ENCODE measurements at regions not wholly inside any gene's neighbourhood (a gene's known extent, or its start where the extent isn't known, plus 50 kb on each side); places are given as distances from the start of the nearest gene placed in this dataset.
"Not testable (repeated sequence)": the region's sequence is repeated elsewhere in the genome, so short reads cannot be mapped to it uniquely, and the experiment has no call there.

GRCh38 chr9:63347347-63347746 lies 1937.7 kb downstream of the FOXD4L5 start:
- H3K27ac ChIP-seq (ENCODE audit: extremely low read length, insufficient read depth, low read length); DNase-seq (ENCODE audit: low spot score); CTCF ChIA-PET (ENCODE audit: low intra/inter-chr PET ratio, low total read pairs); H3K27me3 ChIP-seq (ENCODE audit: control insufficient read depth in 1 of 2, insufficient read depth in 2 of 2, low read length in 2 of 2); H4K20me1 ChIP-seq (ENCODE audit: insufficient read depth, low read length); H3K4me3 ChIP-seq (replicated peaks in 1 of 3; ENCODE audit: insufficient read depth in 1 of 3, low read depth in 2 of 3, low read length in 3 of 3); H3K36me3 ChIP-seq (replicated peaks in 1 of 2; ENCODE audit: control insufficient read depth in 1 of 2, insufficient read depth in 2 of 2, low read length in 2 of 2); H2AFZ ChIP-seq (ENCODE audit: low read length); FAIRE-seq; intact Hi-C loops (cut with micrococcal nuclease; ENCODE audit: unreplicated experiment); H3K9ac ChIP-seq (ENCODE audit: insufficient read depth, low read depth, low read length); POLR2A ChIA-PET; H3K79me2 ChIP-seq (ENCODE audit: insufficient read depth, low read length); H3K9me3 ChIP-seq (ENCODE audit: low read length); ATAC-seq; in situ Hi-C loops (cut with HindIII; ENCODE audit: extremely low pct_ligation_motif_present, low pct_unique_long_range_greater_than_20kb); BruUV-seq (replicated peaks); H3K4me2 ChIP-seq (ENCODE audit: low read depth, low read length): not testable (repeated sequence)
- H3K4me1 ChIP-seq (ENCODE audit: insufficient read depth, low read length), result peaks cover 15% of the 10 kb centered on the region
- WGBS (ENCODE audit: low lambda C conversion rate), result 100% methylated on average over 2 of the region's 3 CpGs

DNA sequence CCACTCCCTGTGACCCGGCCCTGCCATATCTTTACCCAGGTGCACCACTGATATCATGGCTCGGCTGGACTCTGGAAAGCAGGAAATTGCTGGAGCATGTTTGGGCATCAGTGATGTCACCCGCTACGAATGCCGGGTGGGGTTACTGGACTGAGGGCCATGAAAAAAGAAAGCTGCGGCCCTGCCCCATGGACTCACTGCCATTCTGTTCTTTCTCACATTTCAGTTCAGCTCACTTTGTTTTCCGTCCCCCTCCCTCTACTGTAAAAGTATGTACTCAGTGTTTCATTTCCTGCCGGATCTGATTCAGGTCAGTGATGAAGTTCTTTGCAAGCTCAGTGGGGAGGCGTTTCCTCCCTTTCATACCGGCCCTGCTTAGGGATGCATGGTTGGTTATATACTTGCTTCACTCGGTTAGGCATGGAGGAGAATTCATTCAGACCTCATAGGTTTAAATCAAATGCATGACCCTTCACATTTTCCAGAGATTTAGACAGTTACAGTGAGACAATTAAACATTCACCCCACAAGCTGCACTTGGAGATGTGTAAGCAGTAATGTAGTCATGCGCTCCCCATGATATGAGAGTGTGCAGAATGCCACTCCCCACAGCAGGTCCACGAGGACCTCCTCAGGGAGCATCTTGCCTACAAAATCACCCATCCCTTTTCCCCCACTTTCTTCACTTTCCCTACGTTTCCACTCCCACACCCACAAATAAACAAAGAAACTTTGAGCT lies 1938.5 kb downstream of the FOXD4L5 start:
- peak overlapping the region; percentile 52; the same call in 1 of the 2 replicates for H3K9ac ChIP-seq (ENCODE audit: insufficient read depth, low read depth, low read length)
- H3K36me3 ChIP-seq (replicated peaks in 1 of 2; ENCODE audit: control insufficient read depth in 1 of 2, insufficient read depth in 2 of 2, low read length in 2 of 2); POLR2A ChIA-PET; FAIRE-seq; intact Hi-C loops (cut with micrococcal nuclease; ENCODE audit: unreplicated experiment); H4K20me1 ChIP-seq (ENCODE audit: insufficient read depth, low read length); ATAC-seq; H3K79me2 ChIP-seq (ENCODE audit: insufficient read depth, low read length); H3K27me3 ChIP-seq (ENCODE audit: control insufficient read depth in 1 of 2, insufficient read depth in 2 of 2, low read length in 2 of 2); H3K9me3 ChIP-seq (ENCODE audit: low read length); CTCF ChIA-PET (ENCODE audit: low intra/inter-chr PET ratio, low total read pairs); H2AFZ ChIP-seq (ENCODE audit: low read length); H3K4me3 ChIP-seq (replicated peaks in 1 of 3; ENCODE audit: insufficient read depth in 1 of 3, low read depth in 2 of 3, low read length in 3 of 3); in situ Hi-C loops (cut with HindIII; ENCODE audit: extremely low pct_ligation_motif_present, low pct_unique_long_range_greater_than_20kb); TF ChIP-seq CREM (CRISPR knock-in tag; IDR thresholded peaks at IDR 0.05): not testable (repeated sequence)
- TSS peak; percentile 87 for BruUV-seq (replicated peaks)
- peak overlapping the region; percentile 33 for H3K4me2 ChIP-seq (ENCODE audit: low read depth, low read length)
- 21% methylated on average over 12 of the region's 14 CpGs for WGBS (ENCODE audit: low lambda C conversion rate)
- DNase-seq (ENCODE audit: low spot score), result peak; percentile 87
- H3K27ac ChIP-seq (ENCODE audit: extremely low read length, insufficient read depth, low read length), result peak overlapping the region; percentile 67
- H3K4me1 ChIP-seq (ENCODE audit: insufficient read depth, low read length), result peaks cover 15% of the 10 kb centered on the region
- TF ChIP-seq, protein P1, sequence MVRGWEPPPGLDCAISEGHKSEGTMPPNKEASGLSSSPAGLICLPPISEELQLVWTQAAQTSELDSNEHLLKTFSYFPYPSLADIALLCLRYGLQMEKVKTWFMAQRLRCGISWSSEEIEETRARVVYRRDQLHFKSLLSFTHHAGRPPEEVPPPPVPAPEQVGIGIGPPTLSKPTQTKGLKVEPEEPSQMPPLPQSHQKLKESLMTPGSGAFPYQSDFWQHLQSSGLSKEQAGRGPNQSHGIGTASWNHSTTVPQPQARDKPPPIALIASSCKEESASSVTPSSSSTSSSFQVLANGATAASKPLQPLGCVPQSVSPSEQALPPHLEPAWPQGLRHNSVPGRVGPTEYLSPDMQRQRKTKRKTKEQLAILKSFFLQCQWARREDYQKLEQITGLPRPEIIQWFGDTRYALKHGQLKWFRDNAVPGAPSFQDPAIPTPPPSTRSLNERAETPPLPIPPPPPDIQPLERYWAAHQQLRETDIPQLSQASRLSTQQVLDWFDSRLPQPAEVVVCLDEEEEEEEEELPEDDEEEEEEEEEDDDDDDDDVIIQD (CRISPR knock-in tag; IDR thresholded peaks at IDR 0.05; ENCODE audit: low read depth), result peak; percentile 37; the same call in 1 of the 2 replicates
- TF ChIP-seq ETV5 (CRISPR knock-in tag; IDR thresholded peaks at IDR 0.05; ENCODE audit: borderline replicate concordance) (peak; percentile 86), ZNF710 (CRISPR knock-in tag; IDR thresholded peaks at IDR 0.05; ENCODE audit: borderline replicate concordance) (0 out of 2 replicates have a peak, but pooled peaks have one; percentile 34), PATZ1 (CRISPR knock-in tag; IDR thresholded peaks at IDR 0.05) (peak; percentile 33), FOSL2 (CRISPR knock-in tag; IDR thresholded peaks at IDR 0.05) (peak; percentile 71), KAT8 (CRISPR knock-in tag; IDR thresholded peaks at IDR 0.05) (0 out of 2 replicates have a peak, but pooled peaks have one; percentile 14), ZBTB21 (CRISPR knock-in tag; IDR thresholded peaks at IDR 0.05) (peak; percentile 93), SIX4 (CRISPR knock-in tag; IDR thresholded peaks at IDR 0.05) (0 out of 2 replicates have a peak, but pooled peaks have one; percentile 37), CREM (IDR thresholded peaks at IDR 0.05) (peak; percentile 59), SALL1 (CRISPR knock-in tag; IDR thresholded peaks at IDR 0.05) (peak; percentile 34; the same call in 1 of the 2 replicates), GATAD2A (CRISPR knock-in tag; IDR thresholded peaks at IDR 0.05) (peak; percentile 34; the same call in 1 of the 2 replicates), ERF (CRISPR knock-in tag; IDR thresholded peaks at IDR 0.05) (0 out of 2 replicates have a peak, but pooled peaks have one; percentile 38), ZNF644 (CRISPR knock-in tag; IDR thresholded peaks at IDR 0.05; ENCODE audit: low read depth) (peak; percentile 18; the same call in 1 of the 2 replicates)
